H1 (cell line): ENCODE measurements at regions not wholly inside any gene's neighbourhood (a gene's known extent, or its start where the extent isn't known, plus 50 kb on each side); places are given as distances from the start of the nearest gene placed in this dataset.
A peak's percentile ranks its signal among the peaks of the same experiment; 100 is the strongest.

Experiments used
- CEBPB ChIP-seq: IDR thresholded peaks from 2 replicates; pipeline ENCODE4 v1.6.1; 2012; ENCODE audit warnings: low read depth, low read length
- CHD2 ChIP-seq: IDR thresholded peaks from 2 replicates; pipeline ENCODE4 v1.6.1; 2012; ENCODE audit warnings: low read length, improper control_type of control experiment
- CREB1 ChIP-seq: IDR thresholded peaks from 2 replicates; pipeline ENCODE4 v1.6.1; 2012; ENCODE audit warnings: inconsistent platforms
- CTBP2 ChIP-seq: IDR thresholded peaks from 2 replicates; pipeline ENCODE4 v1.7.0; 2011; ENCODE audit warnings: borderline replicate concordance, mild to moderate bottlenecking, moderate library complexity, mixed read lengths, low read length; ENCODE audit not compliant: insufficient read depth, insufficient read length
- EGR1 ChIP-seq: IDR thresholded peaks from 2 replicates; pipeline ENCODE4 v1.6.1; 2011; ENCODE audit warnings: low read depth, low read length, borderline replicate concordance
- EZH2 ChIP-seq: fragments of 200-600 bp; sonication (generic); IDR thresholded peaks from 2 replicates; pipeline ENCODE4 v1.7.1; 2012; ENCODE audit warnings: low read depth, mild to moderate bottlenecking, moderate library complexity, low read length, inconsistent platforms; ENCODE audit not compliant: severe bottlenecking
- GABPA ChIP-seq: IDR thresholded peaks from 2 replicates; pipeline ENCODE4 v1.6.1; 2011; ENCODE audit warnings: mild to moderate bottlenecking, low read length, moderate library complexity, borderline replicate concordance; ENCODE audit not compliant: insufficient read depth
- HDAC2 ChIP-seq, 2 experiments: fragments of 300-600 bp in 1 of 2; sonication (generic) in 1 of 2; IDR thresholded peaks; 2 replicates each; pipeline ENCODE4 v1.6.1; 2011 to 2012; ENCODE audit warnings: low read depth in 2 of 2, low read length in 2 of 2, mild to moderate bottlenecking in 2 of 2, moderate library complexity in 2 of 2, borderline replicate concordance in 1 of 2, inconsistent platforms in 1 of 2
- HDAC6 ChIP-seq: IDR thresholded peaks from one replicate; pipeline ENCODE4 v1.7.1; 2012; ENCODE audit warnings: low read depth, mild to moderate bottlenecking, inconsistent platforms, low read length, moderate library complexity
- JUN ChIP-seq: IDR thresholded peaks from 2 replicates; pipeline ENCODE4 v1.6.1; 2011; ENCODE audit warnings: low read depth, mild to moderate bottlenecking, improper control_type of control experiment, low read length
- NANOG ChIP-seq: IDR thresholded peaks from 2 replicates; pipeline ENCODE4 v1.6.1; 2011; ENCODE audit warnings: low read length, low read depth, mild to moderate bottlenecking, inconsistent platforms; ENCODE audit not compliant: insufficient read depth, poor library complexity, severe bottlenecking
- POLR2AphosphoS5 ChIP-seq: IDR thresholded peaks from 2 replicates; pipeline ENCODE4 v1.6.1; 2011; ENCODE audit warnings: low read depth, low read length
- RFX5 ChIP-seq: IDR thresholded peaks from 2 replicates; pipeline ENCODE4 v1.6.1; 2011; ENCODE audit warnings: low read depth, low read length, improper control_type of control experiment, borderline replicate concordance
- SIX5 ChIP-seq: IDR thresholded peaks from 2 replicates; pipeline ENCODE4 v1.6.1; 2011; ENCODE audit warnings: mild to moderate bottlenecking, low read depth, low read length
- SP1 ChIP-seq: IDR thresholded peaks from 2 replicates; pipeline ENCODE4 v1.6.1; 2011; ENCODE audit warnings: low read depth, low read length
- SRF ChIP-seq: IDR thresholded peaks from 2 replicates; pipeline ENCODE4 v1.6.1; 2011; ENCODE audit warnings: mild to moderate bottlenecking, low read depth, low read length, moderate library complexity
- SUZ12 ChIP-seq: fragments of 200-600 bp; sonication (generic); IDR thresholded peaks from 2 replicates; pipeline ENCODE4 v1.6.1; 2012; ENCODE audit warnings: mild to moderate bottlenecking, inconsistent platforms, low read length, moderate library complexity, mixed read lengths
- TCF12 ChIP-seq: IDR thresholded peaks from 2 replicates; pipeline ENCODE4 v1.6.1; 2011; ENCODE audit warnings: low read depth, mild to moderate bottlenecking, low read length
- YY1 ChIP-seq: IDR thresholded peaks from 2 replicates; pipeline ENCODE4 v1.6.1; 2011; ENCODE audit warnings: low read depth, mild to moderate bottlenecking, low read length
- TF ChIP-seq, protein P1 (sequence below), 3 experiments: IDR thresholded peaks; 1 replicate in 2 of 3; 2 replicates in 1 of 3; pipeline versions ENCODE4 v1.5.1 to v1.6.1; 2011; ENCODE audit warnings: low read length in 3 of 3, mild to moderate bottlenecking in 3 of 3, inconsistent platforms in 2 of 3, low read depth in 1 of 3, moderate library complexity in 1 of 3; ENCODE audit not compliant: insufficient read depth in 1 of 3; ENCODE audit errors: control extremely low read depth in 1 of 3
- TF ChIP-seq, protein P2 (sequence below): IDR thresholded peaks from 2 replicates; pipeline ENCODE4 v1.6.1; 2011; ENCODE audit warnings: low read depth, mild to moderate bottlenecking, low read length; ENCODE audit not compliant: insufficient read depth

DNA sequence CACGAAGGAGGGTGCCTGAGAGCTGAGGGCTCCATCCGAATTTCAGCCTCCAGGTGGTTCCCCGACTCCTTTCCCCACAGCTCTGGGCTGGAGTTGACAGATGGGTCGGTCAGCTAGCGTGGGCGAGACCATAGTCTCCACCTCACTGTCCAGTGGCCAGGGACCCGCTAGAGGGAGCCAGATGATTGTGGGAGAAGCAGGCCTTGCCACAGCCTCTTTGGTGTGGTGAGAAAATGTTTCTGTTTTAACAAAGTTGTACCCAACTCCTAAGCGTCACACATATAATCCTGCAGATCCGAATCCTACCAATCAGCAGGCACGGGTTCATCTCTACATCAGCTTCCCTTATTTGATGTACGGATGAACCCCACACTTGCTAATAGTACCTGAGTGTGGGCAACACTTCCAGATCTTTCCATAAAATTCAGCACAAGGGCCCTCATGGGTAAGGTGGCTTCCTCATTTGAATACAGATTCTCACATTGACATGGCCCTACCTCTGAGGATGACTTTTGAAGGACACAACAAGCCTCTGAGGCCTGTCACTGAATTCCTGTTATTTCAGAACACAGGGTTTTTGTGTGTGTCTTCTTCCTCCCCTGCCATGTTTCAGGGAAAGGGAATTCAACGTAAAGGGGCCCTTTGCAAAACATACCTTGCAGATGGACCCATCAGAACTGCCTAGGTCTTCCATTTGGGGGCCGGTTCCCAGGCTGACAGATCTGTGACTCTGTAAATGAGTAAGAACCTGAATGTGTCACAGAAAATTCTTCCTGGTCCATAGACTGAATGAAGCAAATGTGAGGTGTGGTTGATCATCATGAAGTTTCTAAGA is 103.2 kb upstream of the DUSP22 start (continued):
- TF ChIP-seq JUN (no peak), CREB1 (0 out of 2 replicates have a peak, but pooled peaks have one; percentile 23), CHD2 (no peak), NANOG (no peak), EZH2 (no peak), SP1 (no peak), EGR1 (peak; percentile 97), SIX5 (no peak), CEBPB (no peak), HDAC2 (IDR thresholded peaks at IDR 0.05; ENCODE audit: borderline replicate concordance in 1 of 2, low read depth in 2 of 2, low read length in 2 of 2) (peak in 1 of 2 experiments; percentile 67; a peak in 1 of 4 replicates), GABPA (no peak), SRF (no peak), TCF12 (peak; percentile 39; the same call in 1 of the 2 replicates), HDAC6 (no peak), YY1 (peak; percentile 51; the same call in 1 of the 2 replicates), RFX5 (no peak), SUZ12 (no peak), POLR2AphosphoS5 (no peak), CTBP2 (no peak)
- TF ChIP-seq, protein P1, sequence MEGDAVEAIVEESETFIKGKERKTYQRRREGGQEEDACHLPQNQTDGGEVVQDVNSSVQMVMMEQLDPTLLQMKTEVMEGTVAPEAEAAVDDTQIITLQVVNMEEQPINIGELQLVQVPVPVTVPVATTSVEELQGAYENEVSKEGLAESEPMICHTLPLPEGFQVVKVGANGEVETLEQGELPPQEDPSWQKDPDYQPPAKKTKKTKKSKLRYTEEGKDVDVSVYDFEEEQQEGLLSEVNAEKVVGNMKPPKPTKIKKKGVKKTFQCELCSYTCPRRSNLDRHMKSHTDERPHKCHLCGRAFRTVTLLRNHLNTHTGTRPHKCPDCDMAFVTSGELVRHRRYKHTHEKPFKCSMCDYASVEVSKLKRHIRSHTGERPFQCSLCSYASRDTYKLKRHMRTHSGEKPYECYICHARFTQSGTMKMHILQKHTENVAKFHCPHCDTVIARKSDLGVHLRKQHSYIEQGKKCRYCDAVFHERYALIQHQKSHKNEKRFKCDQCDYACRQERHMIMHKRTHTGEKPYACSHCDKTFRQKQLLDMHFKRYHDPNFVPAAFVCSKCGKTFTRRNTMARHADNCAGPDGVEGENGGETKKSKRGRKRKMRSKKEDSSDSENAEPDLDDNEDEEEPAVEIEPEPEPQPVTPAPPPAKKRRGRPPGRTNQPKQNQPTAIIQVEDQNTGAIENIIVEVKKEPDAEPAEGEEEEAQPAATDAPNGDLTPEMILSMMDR (IDR thresholded peaks at IDR 0.05; ENCODE audit: control extremely low read depth in 1 of 3, insufficient read depth in 1 of 3, low read depth in 1 of 3, low read length in 3 of 3): peak; percentile 81 to 99 (median 97)
- TF ChIP-seq, protein P2, sequence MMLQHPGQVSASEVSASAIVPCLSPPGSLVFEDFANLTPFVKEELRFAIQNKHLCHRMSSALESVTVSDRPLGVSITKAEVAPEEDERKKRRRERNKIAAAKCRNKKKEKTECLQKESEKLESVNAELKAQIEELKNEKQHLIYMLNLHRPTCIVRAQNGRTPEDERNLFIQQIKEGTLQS: no peak
